Neuronal stem cell (in vitro differentiated cells): ENCODE measurements at regions not wholly inside any gene's neighbourhood (a gene's known extent, or its start where the extent isn't known, plus 50 kb on each side); places are given as distances from the start of the nearest gene placed in this dataset.

ENCODE experiments used
- DNase-seq: peaks from one replicate; pipeline ENCODE4 v3.0.0-alpha.2; 2013; ENCODE audit warnings: low spot score
- H2AFZ ChIP-seq: one replicate; pipeline ENCODE4 v1.6.1; 2013; ENCODE audit warnings: mild to moderate bottlenecking, low read length, inconsistent platforms
- H2AK5ac ChIP-seq: 2 replicates; pipeline ENCODE4 v1.6.1; 2013; ENCODE audit warnings: low read depth, mild to moderate bottlenecking, inconsistent platforms, low read length, moderate library complexity, mixed read lengths
- H2BK120ac ChIP-seq: 2 replicates; pipeline ENCODE4 v1.6.1; 2013; ENCODE audit warnings: low read depth, mild to moderate bottlenecking, inconsistent platforms, low read length, moderate library complexity, mixed read lengths
- H2BK12ac ChIP-seq: one replicate; pipeline ENCODE4 v1.6.1; 2013; ENCODE audit warnings: low read length, inconsistent platforms
- H2BK15ac ChIP-seq: 2 replicates; pipeline ENCODE4 v1.6.1; 2013; ENCODE audit warnings: mild to moderate bottlenecking, low read length, inconsistent platforms, mixed read lengths
- H2BK5ac ChIP-seq: one replicate; pipeline ENCODE4 v1.6.1; 2013; ENCODE audit warnings: inconsistent platforms, mild to moderate bottlenecking, low read length, moderate library complexity
- H3K14ac ChIP-seq: one replicate; pipeline ENCODE4 v1.6.1; 2013; ENCODE audit warnings: low read length, inconsistent platforms
- H3K18ac ChIP-seq: 2 replicates; pipeline ENCODE4 v1.6.1; 2013; ENCODE audit warnings: low read length, inconsistent platforms
- H3K23ac ChIP-seq: 2 replicates; pipeline ENCODE4 v1.6.1; 2013; ENCODE audit warnings: low read depth, mild to moderate bottlenecking, mixed read lengths, low read length, inconsistent platforms; ENCODE audit not compliant: poor library complexity
- H3K27ac ChIP-seq: replicated peaks from 3 replicates; pipeline ENCODE4 v1.5.1; 2013; ENCODE audit warnings: low read length, inconsistent platforms
- H3K27me3 ChIP-seq, 3 experiments: 2 replicates each; pipeline ENCODE4 v1.6.1; 2013; ENCODE audit warnings: low read length in 3 of 3, mild to moderate bottlenecking in 2 of 3, inconsistent platforms in 1 of 3, low read depth in 1 of 3, mixed read lengths in 1 of 3, moderate library complexity in 1 of 3; ENCODE audit not compliant: control insufficient read depth in 3 of 3, insufficient read depth in 3 of 3
- H3K36me3 ChIP-seq, 2 donors: replicated peaks in 1 of 2; 2 replicates each; pipeline ENCODE4 v1.6.1; 2013; ENCODE audit warnings: low read length in 2 of 2; ENCODE audit not compliant: control insufficient read depth in 2 of 2, insufficient read depth in 2 of 2
- H3K4ac ChIP-seq: 2 replicates; pipeline ENCODE4 v1.6.1; 2013; ENCODE audit warnings: inconsistent platforms, mild to moderate bottlenecking, low read length, moderate library complexity
- H3K4me1 ChIP-seq, 2 donors: 1 replicate in 1 of 2; 2 replicates in 1 of 2; pipeline ENCODE4 v1.6.1; 2013; ENCODE audit warnings: low read length in 2 of 2, low read depth in 1 of 2; ENCODE audit not compliant: control insufficient read depth in 2 of 2, insufficient read depth in 1 of 2
- H3K4me2 ChIP-seq: one replicate; pipeline ENCODE4 v1.6.1; 2013; ENCODE audit warnings: mild to moderate bottlenecking, low read length, inconsistent platforms; ENCODE audit not compliant: insufficient read depth, poor library complexity, severe bottlenecking
- H3K4me3 ChIP-seq, 2 donors: 2 replicates each; pipeline ENCODE4 v1.5.1; 2013; ENCODE audit warnings: low read length in 2 of 2, mild to moderate bottlenecking in 2 of 2, inconsistent platforms in 1 of 2, moderate library complexity in 1 of 2
- H3K79me1 ChIP-seq: one replicate; pipeline ENCODE4 v1.6.1; 2013; ENCODE audit warnings: low read depth, mild to moderate bottlenecking, inconsistent platforms, low read length, moderate library complexity
- H3K9ac ChIP-seq: one replicate; pipeline ENCODE4 v1.6.1; 2013; ENCODE audit warnings: mild to moderate bottlenecking, low read depth, low read length, inconsistent platforms; ENCODE audit not compliant: poor library complexity
- H3K9me3 ChIP-seq, 2 donors: replicated peaks in 1 of 2; 2 replicates each; pipeline versions ENCODE3 to v1.6.1; 2013; ENCODE audit warnings: low read length in 2 of 2, mild to moderate bottlenecking in 2 of 2, inconsistent platforms in 1 of 2, low read depth in 1 of 2, mixed read lengths in 1 of 2, moderate library complexity in 1 of 2; ENCODE audit not compliant: control insufficient read depth in 2 of 2, insufficient read depth in 1 of 2
- H4K8ac ChIP-seq: one replicate; pipeline ENCODE4 v1.6.1; 2013; ENCODE audit warnings: low read depth, mild to moderate bottlenecking, inconsistent platforms, low read length, moderate library complexity
- H4K91ac ChIP-seq: one replicate; pipeline ENCODE4 v1.6.1; 2013; ENCODE audit warnings: low read length, low read depth, mild to moderate bottlenecking, inconsistent platforms; ENCODE audit not compliant: poor library complexity
- WGBS, 2 donors: extraction: QIAGEN DNeasy Blood & Tissue Kit; methylation state at CpG; one replicate each; pipeline ENCODE4 v1.1.7; 2013; ENCODE audit warnings: missing lambda C conversion rate in 2 of 2, mixed read lengths in 1 of 2; ENCODE audit not compliant: insufficient read length in 2 of 2, insufficient replicate concordance in 1 of 2; ENCODE audit errors: extremely low coverage in 2 of 2; 5-methylcytosine and 5-hydroxymethylcytosine counted together

DNA sequence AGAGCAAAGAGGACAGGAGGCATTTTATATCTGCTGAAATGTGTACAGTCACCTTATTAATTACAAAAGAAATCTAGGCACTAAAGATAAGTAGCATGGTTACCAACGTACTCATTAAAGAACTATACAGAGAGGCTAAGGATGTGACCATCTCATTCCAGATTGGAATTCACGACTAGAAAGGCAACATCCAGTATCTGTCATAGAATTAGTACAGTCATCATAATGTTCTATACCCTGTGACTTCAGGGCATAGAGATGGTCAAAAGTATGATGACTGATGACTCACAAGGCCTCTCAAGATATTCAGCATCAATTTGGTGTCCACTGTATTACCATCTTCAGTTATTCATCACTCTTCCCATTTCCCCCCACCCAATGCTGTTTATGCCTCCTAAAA, 144.0 kb upstream of the PLEKHG7 start:
- Histone ChIP-seq H2BK12ac (no peak overlapping the region), H3K9me3 (no peaks in the 10 kb centered on the region), H4K91ac (no peak overlapping the region), H3K14ac (no peak overlapping the region), H3K23ac (no peak overlapping the region), H3K4me2 (no peak overlapping the region), H2AK5ac (no peak overlapping the region), H3K4me1 (peaks cover 0 to 3% of the 10 kb centered on the region in 2 donors), H3K4me3 (no peak overlapping the region), H3K18ac (no peak overlapping the region), H3K4ac (no peak overlapping the region), H3K9ac (no peak overlapping the region), H2BK5ac (no peak overlapping the region), H3K27ac (no peak overlapping the region), H4K8ac (no peak overlapping the region), H2BK15ac (no peak overlapping the region), H3K27me3 (no peaks in the 10 kb centered on the region), H2BK120ac (no peak overlapping the region), H3K36me3 (no peaks in the 10 kb centered on the region), H3K79me1 (no peaks in the 10 kb centered on the region), H2AFZ (no peak overlapping the region)
- no CpG with 5 or more reads among the region's 2 CpGs for WGBS, 2 donors
- no peak for DNase-seq

DNA sequence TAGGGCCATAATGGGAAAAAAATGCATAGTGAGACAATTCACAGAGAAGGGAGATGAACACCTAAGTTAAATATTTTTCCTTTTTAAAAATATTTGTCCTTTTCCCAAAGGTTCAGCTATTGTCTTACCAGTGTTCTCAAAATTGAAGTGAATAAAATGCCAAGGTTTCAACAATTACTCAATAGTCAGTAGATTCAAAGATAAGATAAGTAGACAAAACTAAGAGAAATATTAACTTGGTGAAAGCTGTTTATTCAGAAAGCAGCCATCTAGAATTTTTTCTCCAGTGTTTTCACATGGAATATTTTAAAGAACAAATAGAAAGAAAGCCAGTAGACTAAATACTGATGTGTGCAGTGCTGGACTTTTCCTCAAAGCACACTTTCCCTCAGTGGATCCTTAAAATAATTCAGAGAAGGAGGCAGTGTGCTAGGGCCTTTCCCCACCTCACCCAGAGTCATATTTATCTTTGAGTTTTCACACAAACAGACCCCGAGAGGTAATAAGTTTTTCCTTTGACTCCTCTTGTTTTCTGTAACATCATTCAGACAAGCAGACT, 144.5 kb upstream of the PLEKHG7 start:
- Histone ChIP-seq H3K23ac (no peak overlapping the region), H3K9ac (no peak overlapping the region), H3K4ac (no peak overlapping the region), H4K91ac (no peak overlapping the region), H3K79me1 (no peaks in the 10 kb centered on the region), H2BK120ac (no peak overlapping the region), H2AK5ac (no peak overlapping the region), H3K27ac (no peak overlapping the region), H3K36me3 (no peaks in the 10 kb centered on the region), H2BK5ac (no peak overlapping the region), H2BK12ac (no peak overlapping the region), H2BK15ac (no peak overlapping the region), H2AFZ (no peak overlapping the region), H3K4me3 (no peak overlapping the region), H3K4me1 (peaks cover 3 to 6% of the 10 kb centered on the region in 2 donors), H3K18ac (no peak overlapping the region), H3K27me3 (no peaks in the 10 kb centered on the region), H3K14ac (no peak overlapping the region), H3K4me2 (no peak overlapping the region), H4K8ac (no peak overlapping the region), H3K9me3 (no peaks in the 10 kb centered on the region)
- DNase-seq: no peak
- no CpG with 5 or more reads among the region's 1 CpG for WGBS, 2 donors

DNA sequence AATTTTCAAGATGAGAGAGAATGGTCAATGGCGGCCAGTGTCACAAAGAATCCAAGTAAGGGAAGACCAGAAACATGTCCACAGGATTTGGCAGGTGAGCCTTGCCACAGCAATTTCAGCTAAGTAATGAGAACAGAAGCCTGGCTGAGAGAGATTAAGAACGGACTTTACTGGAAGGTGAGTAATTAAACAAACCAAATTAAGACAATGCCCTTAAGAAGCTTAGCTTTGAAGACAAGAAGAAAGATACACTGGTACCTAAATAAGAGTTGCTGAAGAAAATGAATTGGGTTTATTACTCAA, 145.4 kb upstream of the PLEKHG7 start:
- no CpG with 5 or more reads among the region's 2 CpGs for WGBS, 2 donors
- Histone ChIP-seq H3K4me1 (peaks cover 5 to 6% of the 10 kb centered on the region in 2 donors), H2AFZ (no peak overlapping the region)

DNA sequence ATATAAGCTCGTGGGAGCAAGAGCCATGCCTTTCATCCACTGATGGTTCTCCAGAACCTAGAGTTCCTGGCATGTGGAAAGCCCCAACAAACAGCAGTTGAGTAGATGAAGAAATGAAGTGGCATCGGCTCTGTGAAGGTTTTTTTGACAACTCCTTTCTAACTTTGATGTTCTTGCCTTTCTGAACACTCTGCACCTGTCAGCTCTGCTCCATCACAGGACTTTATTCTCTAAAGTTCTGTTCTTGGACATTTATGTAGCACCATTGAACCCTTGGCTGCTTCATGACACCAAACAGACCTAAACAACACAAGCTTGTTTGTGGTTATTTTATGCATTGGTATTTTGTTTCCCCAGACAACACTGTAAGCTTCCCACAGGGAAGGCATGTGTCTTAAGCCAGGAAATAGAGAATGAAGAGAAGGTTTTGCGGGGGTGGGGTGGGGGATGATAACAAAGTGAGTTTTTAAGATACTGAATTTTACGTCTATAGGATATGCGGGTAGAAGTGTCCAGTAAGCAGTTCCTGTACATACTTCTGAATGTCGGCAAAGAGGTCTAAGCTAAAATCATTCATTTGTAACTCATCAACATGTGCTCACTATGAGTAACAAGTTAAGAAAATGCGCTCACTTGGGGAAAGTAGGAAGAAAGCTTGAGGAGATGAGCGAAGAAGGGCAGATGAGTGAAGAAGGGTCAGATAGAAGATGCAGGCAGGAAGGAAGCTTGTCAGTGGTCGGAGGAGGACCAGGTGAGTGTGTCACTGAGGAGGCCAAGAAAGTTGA, 146.0 kb upstream of the PLEKHG7 start:
- H4K8ac ChIP-seq: no peak overlapping the region
- no peaks in the 10 kb centered on the region for H3K9me3 ChIP-seq
- no peaks in the 10 kb centered on the region for H3K36me3 ChIP-seq
- no peak overlapping the region for H2BK5ac ChIP-seq
- H3K23ac ChIP-seq: no peak overlapping the region
- no peak overlapping the region for H3K4me3 ChIP-seq
- no peak overlapping the region for H2AK5ac ChIP-seq
- no peak overlapping the region for H2AFZ ChIP-seq
- H3K79me1 ChIP-seq: no peaks in the 10 kb centered on the region
- H3K27ac ChIP-seq: no peak overlapping the region
- peaks cover 5 to 6% of the 10 kb centered on the region in 2 donors for H3K4me1 ChIP-seq
- H3K18ac ChIP-seq: no peak overlapping the region
- no peak overlapping the region for H2BK12ac ChIP-seq
- WGBS, 2 donors: 100% methylated on average over 1 of the region's 9 CpGs; no CpG with 5 or more reads in 1 of the 2 donors
- H4K91ac ChIP-seq: no peak overlapping the region
- no peak overlapping the region for H3K4me2 ChIP-seq
- H3K27me3 ChIP-seq: no peaks in the 10 kb centered on the region
- no peak for DNase-seq
- no peak overlapping the region for H2BK120ac ChIP-seq
- H2BK15ac ChIP-seq: no peak overlapping the region
- no peak overlapping the region for H3K14ac ChIP-seq
- H3K9ac ChIP-seq: no peak overlapping the region
- H3K4ac ChIP-seq: no peak overlapping the region

More for the DNA sequence above, 145.4 kb upstream of the PLEKHG7 start:
- Histone ChIP-seq H3K27me3 (no peaks in the 10 kb centered on the region), H4K91ac (no peak overlapping the region), H3K14ac (no peak overlapping the region), H3K18ac (no peak overlapping the region), H3K4ac (no peak overlapping the region), H2BK5ac (no peak overlapping the region), H3K9me3 (no peaks in the 10 kb centered on the region), H3K36me3 (no peaks in the 10 kb centered on the region), H2AK5ac (no peak overlapping the region), H3K9ac (no peak overlapping the region), H3K79me1 (no peaks in the 10 kb centered on the region), H3K4me3 (no peak overlapping the region), H4K8ac (no peak overlapping the region), H2BK12ac (no peak overlapping the region), H3K4me2 (no peak overlapping the region), H3K27ac (no peak overlapping the region), H3K23ac (no peak overlapping the region), H2BK120ac (no peak overlapping the region), H2BK15ac (no peak overlapping the region)
- no peak for DNase-seq
